GM23338 (cell line): ENCODE measurements at regions not wholly inside any gene's neighbourhood (a gene's known extent, or its start where the extent isn't known, plus 50 kb on each side); places are given as distances from the start of the nearest gene placed in this dataset.

ENCODE experiments used
- ATAC-seq: fragments of 200-7000 bp; cut with Tn5 transposase; 3 replicates; pipeline ENCODE4 v1.9.1; 2020
- DNase-seq: peaks from one replicate; pipeline ENCODE4 v3.0.0-alpha.2; 2015; ENCODE audit warnings: low spot score
- H2AFZ ChIP-seq: fragments of 200-600 bp; sonication (generic); 2 replicates; pipeline ENCODE4 v1.8.0; 2016; ENCODE audit warnings: antibody characterized with exemption, mild to moderate bottlenecking, moderate library complexity
- H3F3A ChIP-seq: fragments of 200-600 bp; sonication (generic); replicated peaks from 2 replicates; pipeline ENCODE4 v1.8.0; 2017; ENCODE audit warnings: antibody characterized with exemption, mixed run types, low read depth
- H3K27ac ChIP-seq: fragments of 200-600 bp; sonication (generic); 2 replicates; pipeline ENCODE4 v1.6.1; 2016; ENCODE audit warnings: low read depth
- H3K27me3 ChIP-seq: fragments of 200-600 bp; sonication (generic); 2 replicates; pipeline ENCODE4 v1.8.0; 2016; ENCODE audit warnings: mild to moderate bottlenecking, mixed run types, moderate library complexity; ENCODE audit not compliant: insufficient read depth
- H3K36me3 ChIP-seq: fragments of 200-600 bp; sonication (generic); 2 replicates; pipeline ENCODE4 v1.8.0; 2016; ENCODE audit warnings: mild to moderate bottlenecking; ENCODE audit not compliant: insufficient read depth
- H3K4me1 ChIP-seq: fragments of 200-600 bp; sonication (generic); 2 replicates; pipeline ENCODE4 v1.8.0; 2016; ENCODE audit warnings: mild to moderate bottlenecking, moderate library complexity; ENCODE audit not compliant: insufficient read depth
- H3K4me2 ChIP-seq: fragments of 200-600 bp; sonication (generic); 2 replicates; pipeline ENCODE4 v1.7.1; 2017; ENCODE audit warnings: mixed run types
- H3K4me3 ChIP-seq: fragments of 200-600 bp; sonication (generic); 2 replicates; pipeline ENCODE4 v1.6.1; 2016; ENCODE audit warnings: mixed run types
- H3K79me2 ChIP-seq: fragments of 200-600 bp; sonication (generic); replicated peaks from 2 replicates; pipeline ENCODE4 v1.8.0; 2017; ENCODE audit warnings: mild to moderate bottlenecking; ENCODE audit not compliant: insufficient read depth
- H3K9me2 ChIP-seq: fragments of 200-600 bp; sonication (generic); 2 replicates; pipeline ENCODE4 v1.8.0; 2017; ENCODE audit not compliant: insufficient read depth
- H4K20me1 ChIP-seq: fragments of 200-600 bp; sonication (generic); replicated peaks from 2 replicates; pipeline ENCODE4 v1.8.0; 2017; ENCODE audit warnings: mild to moderate bottlenecking; ENCODE audit not compliant: insufficient read depth
- H3K27ac Mint-ChIP-seq: 2 replicates; pipeline ENCODE4 v1.8.0; 2020; ENCODE audit warnings: inconsistent platforms, mild to moderate bottlenecking, moderate library complexity, mixed read lengths
- H3K27me3 Mint-ChIP-seq: 3 replicates; pipeline ENCODE4 v1.8.0; 2022; ENCODE audit warnings: low read depth, mild to moderate bottlenecking, moderate library complexity, mixed read lengths, inconsistent platforms; ENCODE audit not compliant: insufficient read depth, poor library complexity
- H3K36me3 Mint-ChIP-seq: 3 replicates; pipeline ENCODE4 v1.8.0; 2021; ENCODE audit warnings: low read depth, mild to moderate bottlenecking, inconsistent platforms, moderate library complexity, mixed read lengths
- H3K4me1 Mint-ChIP-seq: 3 replicates; pipeline ENCODE4 v1.8.0; 2020; ENCODE audit warnings: mild to moderate bottlenecking, inconsistent platforms, mixed read lengths
- H3K4me3 Mint-ChIP-seq: 3 replicates; pipeline ENCODE4 v1.8.0; 2021; ENCODE audit warnings: moderate library complexity, mild to moderate bottlenecking, inconsistent platforms, mixed read lengths
- H3K9me3 Mint-ChIP-seq: 3 replicates; pipeline ENCODE4 v1.8.0; 2020; ENCODE audit warnings: moderate library complexity, mild to moderate bottlenecking, inconsistent platforms, mixed read lengths
- CREB1 ChIP-seq: fragments of 250-450 bp; sonication (Bioruptor Pico); IDR thresholded peaks from 2 replicates; pipeline ENCODE4 v1.5.0; 2020; ENCODE audit warnings: low read depth, mild to moderate bottlenecking, moderate library complexity
- ETS1 ChIP-seq: IDR thresholded peaks from 2 replicates; pipeline ENCODE4 v1.6.1; 2016; ENCODE audit warnings: antibody characterized with exemption
- NANOG ChIP-seq: IDR thresholded peaks from 2 replicates; pipeline ENCODE4 v1.6.1; 2016; ENCODE audit warnings: antibody characterized with exemption, borderline replicate concordance
- POLR2AphosphoS5 ChIP-seq: IDR thresholded peaks from 2 replicates; pipeline ENCODE4 v1.6.1; 2016; ENCODE audit warnings: antibody characterized with exemption, low read depth
- STAT1 ChIP-seq: IDR thresholded peaks from one replicate; pipeline ENCODE4 v1.6.1; 2016; ENCODE audit warnings: antibody characterized with exemption; ENCODE audit not compliant: unreplicated experiment
- ZNF331 ChIP-seq: fragments of 250-450 bp; sonication (Bioruptor Pico); IDR thresholded peaks from 2 replicates; pipeline ENCODE4 v1.5.0; 2020; ENCODE audit warnings: low read depth, mild to moderate bottlenecking, moderate library complexity
- ZNF462 ChIP-seq: fragments of 250-450 bp; sonication (Bioruptor Pico); IDR thresholded peaks from 2 replicates; pipeline ENCODE4 v1.5.0; 2020; ENCODE audit warnings: mild to moderate bottlenecking, moderate library complexity

- TF ChIP-seq POLR2AphosphoS5 (no peak), NANOG (no peak), ZNF331 (CRISPR knock-in tag) (no peak), CREB1 (no peak)
Observed at GRCh38 chr16:48836636-48837035, 226.7 kb upstream of the N4BP1 start (continued).

- Mint-ChIP-seq H3K4me3 (no peak overlapping the region), H3K27me3 (no peaks in the 10 kb centered on the region), H3K27ac (no peak overlapping the region), H3K9me3 (no peaks in the 10 kb centered on the region), H3K4me1 (peaks cover 4% of the 10 kb centered on the region; the same call in 2 of the 3 replicates), H3K36me3 (no peaks in the 10 kb centered on the region)
- Histone ChIP-seq H2AFZ (no peak overlapping the region), H4K20me1 (no peaks in the 10 kb centered on the region), H3F3A (no peaks in the 10 kb centered on the region), H3K9me2 (no peaks in the 10 kb centered on the region), H3K27me3 (no peaks in the 10 kb centered on the region), H3K4me3 (no peak overlapping the region), H3K27ac (no peak overlapping the region), H3K79me2 (no peaks in the 10 kb centered on the region), H3K4me1 (no peaks in the 10 kb centered on the region), H3K36me3 (no peaks in the 10 kb centered on the region), H3K4me2 (no peak overlapping the region)
- ATAC-seq (no peak), DNase-seq (no peak)
- no peak for TF ChIP-seq STAT1
- no peak for TF ChIP-seq ZNF331 (CRISPR knock-in tag)
- no peak for TF ChIP-seq ETS1
- no peak for TF ChIP-seq ZNF462 (CRISPR knock-in tag)
Observed at GRCh38 chr16:48836067-48836466, 226.1 kb upstream of the N4BP1 start.
